SK-N-SH (cell line): ENCODE measurements at regions not wholly inside any gene's neighbourhood (a gene's known extent, or its start where the extent isn't known, plus 50 kb on each side); places are given as distances from the start of the nearest gene placed in this dataset.

Source experiments
- CTCF ChIA-PET: fragments of 300-600, 350-600 bp; formaldehyde crosslinking; extraction: SDS; loops from one replicate; lab custom pipeline; 2021; lab: Yijun Ruan, JAX
- POLR2A ChIA-PET: fragments of 350-600 bp; sonication (Branson Sonifier 250); formaldehyde crosslinking; extraction: SDS; loops from one replicate; lab custom pipeline; 2020; ENCODE audit warnings: antibody characterized with exemption, inconsistent platforms; lab: Yijun Ruan, JAX
- DNase-seq: peaks from one replicate; pipeline ENCODE4 v3.0.0; 2012
- H2AFZ ChIP-seq: fragments of 200-600 bp; sonication (generic); 2 replicates; pipeline ENCODE4 v1.8.1; 2016; ENCODE audit warnings: antibody characterized with exemption, mild to moderate bottlenecking, low read depth
- H3F3A ChIP-seq: fragments of 200-600 bp; sonication (generic); replicated peaks from 2 replicates; pipeline ENCODE3; 2016; ENCODE audit warnings: antibody characterized with exemption, mild to moderate bottlenecking; ENCODE audit not compliant: insufficient read depth
- H3K27ac ChIP-seq, 2 experiments: fragments of 200-500 bp in 1 of 2; fragments of 200-600 bp in 1 of 2; sonication (Bioruptor generic) in 1 of 2; sonication (generic), shearing (Covaris generic) in 1 of 2; 2 replicates each; pipeline versions ENCODE4 v1.5.1 to v1.6.1; 2014 to 2016; ENCODE audit warnings: low read depth in 2 of 2, inconsistent platforms in 1 of 2, low read length in 1 of 2, mild to moderate bottlenecking in 1 of 2, mixed read lengths in 1 of 2
- H3K27me3 ChIP-seq: fragments of 200-600 bp; sonication (generic), shearing (Covaris generic); 2 replicates; pipeline ENCODE4 v1.6.1; 2016; ENCODE audit warnings: mixed run types; ENCODE audit not compliant: insufficient read depth
- H3K36me3 ChIP-seq, 2 experiments: fragments of 200-500 bp in 1 of 2; fragments of 200-600 bp in 1 of 2; sonication (Bioruptor generic) in 1 of 2; sonication (generic) in 1 of 2; replicated peaks in 1 of 2; 2 replicates each; pipeline versions ENCODE3 to v1.5.1; 2014 to 2016; ENCODE audit warnings: low read length in 1 of 2, mild to moderate bottlenecking in 1 of 2; ENCODE audit not compliant: insufficient read depth in 2 of 2, control insufficient read depth in 1 of 2
- H3K4me1 ChIP-seq, 2 experiments: fragments of 200-500 bp in 1 of 2; fragments of 200-600 bp in 1 of 2; sonication (Bioruptor generic) in 1 of 2; sonication (generic), shearing (Covaris generic) in 1 of 2; 2 replicates each; pipeline versions ENCODE4 v1.5.1 to v1.6.1; 2014 to 2016; ENCODE audit warnings: low read depth in 1 of 2, low read length in 1 of 2, mixed run types in 1 of 2; ENCODE audit not compliant: insufficient read depth in 2 of 2, control insufficient read depth in 1 of 2
- H3K4me2 ChIP-seq: fragments of 200-600 bp; sonication (generic), shearing (Covaris generic); 2 replicates; pipeline ENCODE4 v1.6.1; 2017; ENCODE audit warnings: mixed run types
- H3K4me3 ChIP-seq, 2 experiments: fragments of 200-500 bp in 1 of 2; fragments of 200-600 bp in 1 of 2; sonication (Bioruptor generic) in 1 of 2; sonication (generic), shearing (Covaris generic) in 1 of 2; 2 replicates each; pipeline versions ENCODE4 v1.5.1 to v1.8.1; 2014 to 2016; ENCODE audit warnings: low read depth in 2 of 2, inconsistent platforms in 1 of 2, low read length in 1 of 2, mild to moderate bottlenecking in 1 of 2, mixed read lengths in 1 of 2, moderate library complexity in 1 of 2
- H3K79me2 ChIP-seq: fragments of 200-600 bp; sonication (generic); 2 replicates; pipeline ENCODE4 v1.8.1; 2017; ENCODE audit warnings: mild to moderate bottlenecking; ENCODE audit not compliant: insufficient read depth
- H3K9ac ChIP-seq: fragments of 200-600 bp; sonication (generic); 2 replicates; pipeline ENCODE4 v1.6.1; 2017; ENCODE audit warnings: mixed run types
- H3K9me2 ChIP-seq: fragments of 200-600 bp; sonication (generic); 2 replicates; pipeline ENCODE4 v1.6.1; 2017; ENCODE audit warnings: mixed run types
- H3K9me3 ChIP-seq: fragments of 200-600 bp; sonication (generic); 2 replicates; pipeline ENCODE4 v1.6.1; 2017; ENCODE audit warnings: mixed run types, mild to moderate bottlenecking, moderate library complexity
- H4K20me1 ChIP-seq: fragments of 200-600 bp; sonication (generic); 2 replicates; pipeline ENCODE4 v1.6.1; 2017; ENCODE audit warnings: mild to moderate bottlenecking, mixed run types; ENCODE audit not compliant: insufficient read depth
- CHD2 ChIP-seq: fragments of 150-350 bp; IDR thresholded peaks from 2 replicates; pipeline ENCODE4 v1.6.1; 2018; ENCODE audit warnings: low read length; ENCODE audit not compliant: partially characterized antibody
- ELF1 ChIP-seq: IDR thresholded peaks from 2 replicates; pipeline ENCODE4 v1.4.0; 2012
- FOSL2 ChIP-seq: IDR thresholded peaks from 2 replicates; pipeline ENCODE4 v1.4.0; 2012; ENCODE audit warnings: low read depth, mild to moderate bottlenecking, moderate library complexity, borderline replicate concordance
- FOXM1 ChIP-seq: IDR thresholded peaks from 2 replicates; pipeline ENCODE4 v1.4.0; 2012; ENCODE audit warnings: low read depth, mild to moderate bottlenecking
- GABPA ChIP-seq: IDR thresholded peaks from 2 replicates; pipeline ENCODE4 v1.4.0; 2012; ENCODE audit warnings: low read depth, mild to moderate bottlenecking
- IRF3 ChIP-seq: fragments of 150-350 bp; IDR thresholded peaks from 2 replicates; pipeline ENCODE4 v1.6.1; 2016; ENCODE audit warnings: mild to moderate bottlenecking, low read depth, low read length
- JUND ChIP-seq: IDR thresholded peaks from 2 replicates; pipeline ENCODE4 v1.4.0; 2012
- MAX ChIP-seq: IDR thresholded peaks from 2 replicates; pipeline ENCODE4 v1.4.0; 2012; ENCODE audit warnings: low read depth
- MEF2A ChIP-seq: IDR thresholded peaks from 2 replicates; pipeline ENCODE4 v1.4.0; 2012; ENCODE audit warnings: low read depth, borderline replicate concordance
- MXI1 ChIP-seq: IDR thresholded peaks from 2 replicates; pipeline ENCODE4 v1.6.1; 2012; ENCODE audit warnings: mild to moderate bottlenecking, low read depth, low read length, improper control_type of control experiment
- PBX3 ChIP-seq: IDR thresholded peaks from 2 replicates; pipeline ENCODE4; 2012
- POLR2AphosphoS5 ChIP-seq: IDR thresholded peaks from 2 replicates; pipeline ENCODE4 v1.6.1; 2012; ENCODE audit warnings: low read depth, low read length
- RAD21 ChIP-seq: IDR thresholded peaks from 2 replicates; pipeline ENCODE4 v1.6.1; 2012; ENCODE audit warnings: mild to moderate bottlenecking, low read length
- RXRA ChIP-seq: IDR thresholded peaks from 2 replicates; pipeline ENCODE4 v1.4.0; 2012; ENCODE audit warnings: low read depth, mild to moderate bottlenecking, borderline replicate concordance
- SIN3A ChIP-seq: IDR thresholded peaks from 2 replicates; pipeline ENCODE4 v1.6.1; 2012; ENCODE audit warnings: low read depth, mild to moderate bottlenecking, low read length, moderate library complexity, borderline replicate concordance
- SMC3 ChIP-seq: IDR thresholded peaks from 2 replicates; pipeline ENCODE4 v1.6.1; 2012; ENCODE audit warnings: low read depth, low read length, improper control_type of control experiment
- TAF1 ChIP-seq: IDR thresholded peaks from 2 replicates; pipeline ENCODE4 v1.6.1; 2012; ENCODE audit warnings: low read depth, mild to moderate bottlenecking, low read length, moderate library complexity, borderline replicate concordance
- TEAD4 ChIP-seq: IDR thresholded peaks from 2 replicates; pipeline ENCODE4 v1.4.0; 2012; ENCODE audit warnings: mild to moderate bottlenecking, borderline replicate concordance; ENCODE audit not compliant: insufficient read depth
- YY1 ChIP-seq: IDR thresholded peaks from 2 replicates; pipeline ENCODE4 v1.4.0; 2012; ENCODE audit warnings: low read depth, mild to moderate bottlenecking
- WGBS: methylation state at CpG from one replicate; pipeline ENCODE4 v1.1.6; 2017; ENCODE audit warnings: low lambda C conversion rate; 5-methylcytosine and 5-hydroxymethylcytosine counted together

- Histone ChIP-seq H3K9me2 (no peaks in the 10 kb centered on the region), H3K79me2 (no peaks in the 10 kb centered on the region), H3K9ac (no peak overlapping the region), H3F3A (no peaks in the 10 kb centered on the region), H3K36me3 (no peaks in the 10 kb centered on the region), H3K4me2 (no peak overlapping the region), H3K9me3 (no peaks in the 10 kb centered on the region), H3K27ac (no peak overlapping the region), H3K4me1 (peaks cover 0 to 9% of the 10 kb centered on the region in 2 experiments; a peak in 3 of 4 replicates), H2AFZ (no peak overlapping the region), H3K27me3 (no peaks in the 10 kb centered on the region), H4K20me1 (no peaks in the 10 kb centered on the region), H3K4me3 (no peak overlapping the region)
- no peak for DNase-seq
- TF ChIP-seq SIN3A: no peak
- no peak for TF ChIP-seq MAX
- TF ChIP-seq SMC3: no peak
- TF ChIP-seq RAD21: no peak
- no peak for TF ChIP-seq ELF1
- no peak for TF ChIP-seq TEAD4
- TF ChIP-seq MXI1: no peak
- TF ChIP-seq FOSL2: no peak
- no peak for TF ChIP-seq GABPA
- no peak for TF ChIP-seq MEF2A
- TF ChIP-seq FOXM1: no peak
- no peak for TF ChIP-seq JUND
- no peak for TF ChIP-seq POLR2AphosphoS5
- no peak for TF ChIP-seq TAF1
- TF ChIP-seq IRF3: no peak
- no peak for TF ChIP-seq CHD2
- no peak for TF ChIP-seq PBX3
- no peak for TF ChIP-seq RXRA
- TF ChIP-seq YY1: no peak
- CTCF ChIA-PET: interaction anchor here (0.8 to 1.7 kb wide), 2 partner anchors 397 to 399 kb away, joined by 3 to 6 read pairs; no protein-coding TSS in a partner anchor
- 92% methylated on average over 5 of the region's 5 CpGs for WGBS
- POLR2A ChIA-PET: interaction anchor here (0.5 kb wide), 1 partner anchor 14 kb away, joined by 3 read pairs; no protein-coding TSS in a partner anchor
Measured at GRCh38 chr21:38741092-38741949, 64.4 kb upstream of the ETS2 start.
